ENCODE measurements at regions not wholly inside any gene's neighbourhood (a gene's known extent, or its start where the extent isn't known, plus 50 kb on each side); places are given as distances from the start of the nearest gene placed in this dataset.

DNA sequence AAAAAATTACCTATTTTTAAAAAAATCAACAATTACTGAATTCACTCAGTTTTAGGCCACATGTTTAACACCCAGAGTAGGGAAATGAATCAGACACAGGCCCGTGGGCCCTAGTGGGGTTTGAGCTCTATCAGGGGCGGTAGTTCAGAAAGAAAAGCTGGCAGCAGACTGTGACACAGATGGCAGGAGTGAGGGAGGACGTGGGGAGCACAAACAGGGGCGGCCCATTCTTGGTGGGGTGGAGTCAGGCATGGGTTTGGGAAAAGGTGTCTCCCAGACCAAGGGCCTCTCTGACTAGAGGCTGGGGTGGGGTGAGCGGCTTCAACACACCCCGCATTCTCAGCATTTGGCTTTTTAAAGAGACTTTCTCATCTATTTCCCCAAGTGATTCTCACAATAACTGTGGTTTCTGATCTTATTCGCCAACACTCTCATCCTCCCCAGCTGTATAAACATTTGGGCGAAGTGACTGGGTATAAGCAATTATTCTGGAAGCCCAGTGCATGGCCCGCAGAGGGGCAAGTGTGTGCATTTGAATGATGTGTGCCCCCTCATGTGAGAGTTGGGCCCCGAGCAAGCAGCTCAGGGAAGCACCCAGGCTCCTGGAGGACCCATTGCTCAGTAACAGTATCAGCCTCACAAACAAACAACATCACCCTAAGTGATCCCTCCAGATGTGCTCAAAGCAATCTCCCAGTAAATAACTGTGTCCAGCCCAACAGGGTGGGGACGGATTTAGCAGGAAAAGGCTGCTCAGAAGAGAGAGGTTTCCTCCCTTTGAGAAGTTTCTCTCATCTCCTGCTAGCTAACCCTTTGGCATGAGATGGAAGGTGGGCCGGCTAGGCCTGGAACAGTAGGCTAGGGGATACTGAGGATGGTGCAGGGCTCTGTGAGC lies 437.6 kb upstream of the ZMIZ1 start:
- no peak for DNase-seq

DNA sequence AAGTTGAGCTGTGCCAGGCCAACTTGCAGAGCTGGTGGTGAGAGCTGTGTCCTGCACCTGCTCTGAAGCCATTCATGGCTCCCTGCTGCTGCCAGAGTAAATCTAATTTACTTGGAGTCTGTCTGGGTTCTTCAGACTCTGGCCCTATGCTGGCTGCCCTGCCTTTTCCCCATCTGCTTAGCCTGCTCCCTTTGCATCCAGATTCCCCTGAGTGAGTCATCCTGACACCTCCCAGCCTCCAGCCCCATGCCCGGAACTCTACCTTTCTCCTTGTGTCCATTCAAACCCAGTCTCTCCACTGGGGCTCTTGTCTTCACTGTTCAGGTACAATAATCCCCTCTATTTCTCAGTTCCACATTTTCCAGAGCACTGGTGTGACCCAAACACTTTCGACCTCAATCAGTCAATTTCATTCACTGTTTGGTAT lies 434.4 kb upstream of the ZMIZ1 start:
- no peak for DNase-seq

- no peak for DNase-seq
Measured at GRCh38 chr10:78634835-78635234, 433.9 kb upstream of the ZMIZ1 start.

DNA sequence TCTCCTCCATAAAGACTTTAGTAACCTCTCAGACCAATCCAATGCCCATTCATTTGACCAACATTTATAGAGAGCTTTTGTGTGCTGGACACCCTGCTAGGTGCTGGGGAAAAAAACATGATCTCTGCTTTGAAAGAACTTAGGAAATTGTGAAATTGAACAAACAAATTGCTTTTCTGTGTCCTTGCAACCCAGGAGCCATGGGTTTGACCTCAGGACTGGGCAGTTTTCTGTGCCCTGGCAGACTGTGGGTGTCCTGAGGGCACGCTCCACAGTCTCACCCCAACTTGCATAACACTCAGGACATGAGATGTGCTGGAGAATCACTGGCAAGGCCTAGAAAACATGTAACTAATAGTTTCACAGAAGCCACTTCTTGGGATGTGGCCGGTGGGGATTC lies 429.1 kb upstream of the ZMIZ1 start:
- no peak for DNase-seq

GRCh38 chr10:78640796-78641636 lies 427.8 kb upstream of the ZMIZ1 start:
- DNase-seq, result no peak

DNA sequence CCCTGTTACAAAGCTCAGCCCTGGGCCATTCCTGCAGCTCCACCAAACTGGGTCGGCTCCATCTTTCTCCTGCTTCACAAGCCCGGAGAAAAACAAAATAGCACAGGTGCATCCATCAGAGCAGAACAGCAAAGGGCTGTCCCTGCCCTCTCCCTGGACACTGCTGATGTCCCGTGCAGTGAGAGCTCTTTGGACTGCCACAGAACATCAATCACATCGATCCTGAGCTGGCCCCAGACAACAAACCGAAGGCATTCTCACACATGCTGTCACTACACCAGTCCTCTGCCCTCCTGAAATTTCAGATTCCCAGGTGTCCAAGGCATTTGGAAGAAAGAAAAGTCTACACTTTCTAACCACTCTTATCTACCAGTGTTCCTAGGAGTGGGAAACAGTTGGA lies 427.1 kb upstream of the ZMIZ1 start:
- no peak for DNase-seq

DNA sequence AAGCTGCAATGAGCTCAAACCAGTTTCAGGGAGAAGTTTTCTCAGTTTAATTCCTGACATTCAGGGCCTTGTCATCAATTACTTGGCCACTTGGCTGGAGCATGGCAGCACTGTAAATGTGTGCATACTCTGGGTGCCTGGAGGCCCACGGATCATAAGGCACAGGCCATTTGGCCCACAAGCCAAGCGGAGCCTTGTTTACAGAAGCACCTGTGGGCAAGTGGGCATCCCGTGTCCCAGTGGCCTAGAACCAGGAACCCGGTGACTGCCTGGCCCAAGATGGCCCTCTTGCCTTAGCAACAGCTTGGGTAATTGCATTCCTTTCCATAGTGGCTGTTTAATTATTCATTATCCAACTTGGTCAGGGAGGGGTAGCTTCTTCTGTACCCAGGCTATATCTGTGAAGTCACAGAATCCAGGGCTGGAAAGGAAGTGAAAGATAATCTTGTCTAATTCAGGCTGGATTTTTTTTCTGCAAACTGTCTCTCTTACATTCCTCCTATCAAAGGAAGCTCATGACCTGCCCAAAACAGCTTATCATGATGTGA lies 426.4 kb upstream of the ZMIZ1 start:
- DNase-seq, result no peak

DNA sequence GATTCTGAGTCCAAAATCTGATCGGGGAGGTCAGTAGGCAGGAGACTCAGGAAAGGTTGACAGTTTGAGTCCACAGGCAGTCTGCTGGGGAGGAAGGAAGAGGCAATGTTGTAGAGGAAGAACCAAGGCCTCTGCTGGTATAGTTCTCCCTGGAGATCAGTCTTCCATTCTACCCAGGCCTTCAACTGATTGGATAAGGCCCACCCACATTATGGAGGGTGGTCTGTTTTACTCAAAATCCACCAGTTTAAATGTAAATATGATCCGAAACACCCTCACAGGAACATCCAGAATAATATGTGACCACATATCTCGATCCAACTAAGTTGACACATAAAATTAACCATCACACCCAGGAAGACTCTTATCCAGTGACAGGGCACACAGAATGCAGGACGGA lies 425.3 kb upstream of the ZMIZ1 start:
- DNase-seq, result no peak

- DNase-seq, result no peak
Measured at GRCh38 chr10:78644550-78644949, 424.2 kb upstream of the ZMIZ1 start.

GRCh38 chr10:78645169-78645686 lies 423.5 kb upstream of the ZMIZ1 start:
- DNase-seq, result no peak

- DNase-seq, result no peak
Measured at GRCh38 chr10:78645975-78646374, 422.8 kb upstream of the ZMIZ1 start.

- DNase-seq, result no peak
Measured at GRCh38 chr10:78648256-78648860, 420.4 kb upstream of the ZMIZ1 start.

GRCh38 chr10:78649429-78649828 lies 419.3 kb upstream of the ZMIZ1 start:
- no peak for DNase-seq

- no peak for DNase-seq
Measured at GRCh38 chr10:78650122-78650521, 418.6 kb upstream of the ZMIZ1 start.

DNA sequence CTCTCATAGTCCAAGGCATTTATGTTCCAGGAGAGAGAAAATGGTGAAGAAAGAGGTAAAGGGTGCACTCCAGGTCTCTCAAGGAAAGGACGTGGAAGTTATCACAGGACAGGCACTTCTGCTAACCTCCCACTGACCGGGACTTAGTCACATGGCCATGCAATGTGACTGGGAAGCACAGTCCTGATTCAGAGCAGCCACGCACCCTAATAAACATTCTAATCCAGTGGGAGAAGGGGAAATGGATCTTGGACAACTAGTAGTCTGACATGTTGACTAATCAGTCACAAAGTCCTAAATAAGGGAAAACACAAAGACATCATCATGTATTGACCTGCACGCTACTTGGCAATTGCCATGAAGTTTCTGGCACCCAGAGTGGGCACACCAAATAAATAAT lies 417.5 kb upstream of the ZMIZ1 start:
- no peak for DNase-seq

DNA sequence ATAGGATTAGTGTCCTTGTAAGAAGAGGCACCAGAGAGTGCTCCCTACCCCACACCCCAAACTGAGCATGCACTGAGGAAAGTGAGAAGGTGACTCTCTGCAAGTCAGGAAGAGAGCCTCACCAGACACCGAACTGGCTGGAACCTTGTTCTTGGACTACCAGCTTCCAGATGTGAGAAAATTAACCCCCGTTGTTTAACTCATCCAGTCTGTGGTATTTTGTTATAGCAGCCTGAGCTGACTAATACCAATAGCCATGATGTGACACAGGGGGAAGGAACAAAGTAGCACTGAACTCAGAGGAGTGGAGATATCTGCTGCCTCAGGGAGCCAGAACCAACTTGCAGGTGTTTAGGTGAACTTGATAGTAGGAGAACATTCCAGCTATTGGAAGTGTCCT lies 415.2 kb upstream of the ZMIZ1 start:
- DNase-seq, result no peak

- DNase-seq, result no peak
Measured at GRCh38 chr10:78654047-78654590, 414.6 kb upstream of the ZMIZ1 start.

DNA sequence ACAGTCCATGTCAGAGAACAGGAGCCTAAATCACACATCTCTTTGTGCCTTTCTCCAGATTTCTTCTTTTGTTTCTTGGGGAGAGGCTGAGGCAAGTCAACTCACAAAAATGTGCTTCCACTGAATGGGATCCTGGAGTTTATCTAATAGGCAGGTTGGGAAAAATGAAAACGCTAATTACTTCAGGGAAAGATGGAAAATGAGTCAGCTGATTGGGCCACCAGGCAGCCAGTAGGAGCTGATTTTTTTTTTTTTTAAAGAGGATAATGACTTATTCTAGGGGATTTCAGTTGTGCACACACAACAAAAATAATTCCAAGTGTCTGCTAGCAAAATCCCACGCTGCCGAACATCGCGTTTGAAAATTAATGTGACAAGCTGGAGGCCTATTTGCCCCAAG lies 412.8 kb upstream of the ZMIZ1 start:
- DNase-seq, result no peak

GRCh38 chr10:78656417-78657162 lies 412.2 kb upstream of the ZMIZ1 start:
- no peak for DNase-seq

DNA sequence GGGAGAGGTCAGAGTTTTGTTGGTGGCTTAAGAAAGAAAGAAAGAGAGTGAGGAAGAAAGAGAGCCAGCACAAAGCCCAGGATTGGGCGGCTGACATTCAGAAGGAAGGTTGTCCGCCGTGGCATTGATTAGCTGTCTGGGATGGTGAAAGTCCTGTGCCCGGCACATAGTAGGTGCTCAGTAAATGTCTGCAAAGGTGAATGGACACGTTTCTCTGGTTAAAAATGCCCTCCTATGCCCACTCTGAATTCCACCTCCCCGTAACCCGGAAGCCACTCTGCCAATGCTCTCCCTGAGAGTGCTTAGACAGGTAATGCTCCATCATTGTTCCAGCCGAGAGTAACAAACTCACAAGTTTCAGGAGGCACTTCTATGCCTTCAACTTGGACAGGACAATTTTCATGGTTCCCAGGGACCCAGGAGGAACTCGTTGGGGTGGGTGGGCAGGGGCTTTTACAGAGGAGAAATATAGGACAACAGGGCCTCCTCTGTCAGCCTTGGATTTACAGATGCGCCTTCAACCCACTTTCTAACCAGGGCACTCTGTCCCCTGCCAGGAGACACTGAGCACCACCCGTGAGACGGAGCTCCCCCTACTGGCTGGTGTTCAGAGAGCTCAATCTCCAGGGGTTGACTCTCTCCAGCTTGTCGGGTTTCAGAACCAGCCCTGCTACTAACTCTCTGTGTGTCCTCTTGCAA lies 411.5 kb upstream of the ZMIZ1 start:
- peak; percentile 55 for DNase-seq

- DNase-seq, result no peak
Measured at GRCh38 chr10:78657862-78658165, 411.0 kb upstream of the ZMIZ1 start.

Data from activated T-cell treated with anti-CD3 and anti-CD28 coated beads for 4 hours (primary cell).